ENCODE measurements at regions not wholly inside any gene's neighbourhood (a gene's known extent, or its start where the extent isn't known, plus 50 kb on each side); places are given as distances from the start of the nearest gene placed in this dataset.

- no peak for DNase-seq (ENCODE audit: low spot score)
Observed at GRCh38 chr10:128631801-128632241, 505.6 kb upstream of the MKI67 start.

GRCh38 chr10:128632694-128633093 is 506.5 kb upstream of the MKI67 start:
- DNase-seq (ENCODE audit: low spot score): no peak
- no peak for ATAC-seq

More at GRCh38 chr10:128631801-128632241, 505.6 kb upstream of the MKI67 start:
- no peak for ATAC-seq

GRCh38 chr10:128633864-128634540 is 507.8 kb upstream of the MKI67 start:
- no peak for ATAC-seq
- no peak for DNase-seq (ENCODE audit: low spot score)

GRCh38 chr10:128642023-128642422 is 515.8 kb upstream of the MKI67 start:
- DNase-seq (ENCODE audit: low spot score) (no peak), ATAC-seq (no peak)

GRCh38 chr10:128642502-128642901 is 516.3 kb upstream of the MKI67 start:
- ATAC-seq (no peak), DNase-seq (ENCODE audit: low spot score) (no peak)

- no peak for DNase-seq (ENCODE audit: low spot score)
- no peak for ATAC-seq
Observed at GRCh38 chr10:128643658-128644057, 517.4 kb upstream of the MKI67 start.

GRCh38 chr10:128645486-128645885 is 519.3 kb upstream of the MKI67 start:
- DNase-seq (ENCODE audit: low spot score): no peak
- no peak for ATAC-seq

GRCh38 chr10:128646956-128647355 is 520.7 kb upstream of the MKI67 start:
- DNase-seq (ENCODE audit: low spot score): no peak

GRCh38 chr10:128657548-128657947 is 531.3 kb upstream of the MKI67 start:
- ATAC-seq (no peak), DNase-seq (ENCODE audit: low spot score) (no peak)

More at GRCh38 chr10:128646956-128647355, 520.7 kb upstream of the MKI67 start:
- ATAC-seq: no peak

GRCh38 chr10:128660726-128661125 is 534.5 kb upstream of the MKI67 start:
- DNase-seq (ENCODE audit: low spot score) (no peak), ATAC-seq (no peak)

- ATAC-seq: no peak
- DNase-seq (ENCODE audit: low spot score): no peak
Observed at GRCh38 chr10:128661404-128662197, 535.4 kb upstream of the MKI67 start.

DNA sequence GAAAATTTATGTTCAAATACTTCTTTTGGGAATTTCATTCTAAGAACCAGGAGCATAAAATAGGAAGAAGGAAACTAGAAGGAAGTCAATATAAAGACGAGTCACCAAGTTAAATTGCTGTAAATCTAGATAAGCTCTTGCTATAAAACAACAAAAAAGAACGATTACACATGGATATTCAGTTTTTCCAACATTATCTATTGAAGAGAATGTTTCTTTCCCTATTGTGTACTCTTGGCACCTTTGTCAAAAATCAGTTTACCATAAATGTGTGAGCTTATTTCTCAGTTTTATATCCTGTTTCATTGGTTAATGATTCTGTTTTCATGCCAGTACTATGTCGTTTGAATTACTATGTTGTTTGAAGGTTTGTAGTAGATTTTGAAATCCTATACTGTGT is 536.3 kb upstream of the MKI67 start:
- DNase-seq (ENCODE audit: low spot score) (no peak), ATAC-seq (no peak)

DNA sequence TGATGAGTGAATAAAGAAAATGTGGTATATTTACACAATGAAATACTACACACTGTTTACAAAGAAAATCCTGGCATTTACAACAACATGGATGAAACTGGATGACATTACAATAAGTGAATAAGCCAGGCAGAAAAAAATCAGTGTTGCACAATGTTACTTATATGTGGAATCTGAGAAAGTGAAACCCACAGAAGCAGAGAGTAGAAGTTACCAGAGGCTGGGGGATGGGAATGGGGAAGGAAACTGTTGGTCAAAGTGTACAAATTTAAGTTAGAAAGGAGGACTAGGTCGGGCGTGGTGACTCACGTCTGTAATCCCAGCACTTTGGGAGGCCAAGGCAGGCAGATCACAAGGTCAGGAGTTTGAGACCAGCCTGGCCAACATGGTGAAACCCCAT is 538.5 kb upstream of the MKI67 start:
- no peak for ATAC-seq
- DNase-seq (ENCODE audit: low spot score): no peak

- ATAC-seq (no peak), DNase-seq (ENCODE audit: low spot score) (no peak)
Observed at GRCh38 chr10:128675405-128675804, 549.2 kb upstream of the MKI67 start.

DNA sequence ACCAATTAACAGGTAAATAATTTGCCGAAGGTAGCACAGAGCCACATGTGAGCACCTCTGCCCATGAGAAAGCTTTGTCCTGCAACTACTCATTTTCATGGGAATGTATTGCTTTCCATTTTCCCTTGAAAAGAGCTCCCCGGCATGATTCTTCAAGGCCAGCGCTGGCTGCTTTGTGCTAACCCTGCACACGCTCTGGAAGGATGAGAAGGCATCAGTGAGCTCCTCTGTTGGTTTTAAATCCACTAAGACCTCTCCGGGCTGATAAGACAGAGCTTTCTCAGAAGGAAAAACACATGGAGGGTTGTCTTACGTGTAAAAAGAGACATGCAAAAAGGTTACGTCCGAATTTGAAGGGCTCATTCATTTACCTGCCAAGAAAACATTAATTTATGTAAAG is 553.9 kb upstream of the MKI67 start:
- ATAC-seq: no peak
- no peak for DNase-seq (ENCODE audit: low spot score)

DNA sequence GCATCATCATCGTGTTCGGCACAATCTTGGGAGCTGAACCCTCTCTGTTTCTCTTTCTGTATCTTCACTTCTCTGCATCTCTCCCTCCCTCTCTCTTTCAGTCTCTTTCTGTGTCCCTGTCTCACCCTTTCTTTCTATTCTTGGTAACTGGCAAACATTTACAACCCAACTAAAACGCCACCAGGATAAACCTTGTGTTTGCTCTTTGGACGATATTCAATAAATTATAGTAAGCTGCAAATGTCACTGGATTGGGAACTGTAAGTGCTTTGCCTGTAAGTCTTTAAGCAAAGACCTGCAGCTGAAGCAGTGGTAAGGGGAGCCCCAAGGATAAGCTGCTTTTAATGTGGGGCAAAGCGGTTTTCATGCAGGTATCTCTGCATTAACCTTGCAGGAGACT is 558.0 kb upstream of the MKI67 start:
- ATAC-seq: no peak
- DNase-seq (ENCODE audit: low spot score): no peak

- DNase-seq (ENCODE audit: low spot score): no peak
- ATAC-seq: no peak
Observed at GRCh38 chr10:128686630-128687278, 560.5 kb upstream of the MKI67 start.

- DNase-seq (ENCODE audit: low spot score): no peak
- ATAC-seq: no peak
Observed at GRCh38 chr10:128687408-128687807, 561.2 kb upstream of the MKI67 start.

- no peak for DNase-seq (ENCODE audit: low spot score)
- ATAC-seq: no peak
Observed at GRCh38 chr10:128687927-128688549, 561.8 kb upstream of the MKI67 start.

DNA sequence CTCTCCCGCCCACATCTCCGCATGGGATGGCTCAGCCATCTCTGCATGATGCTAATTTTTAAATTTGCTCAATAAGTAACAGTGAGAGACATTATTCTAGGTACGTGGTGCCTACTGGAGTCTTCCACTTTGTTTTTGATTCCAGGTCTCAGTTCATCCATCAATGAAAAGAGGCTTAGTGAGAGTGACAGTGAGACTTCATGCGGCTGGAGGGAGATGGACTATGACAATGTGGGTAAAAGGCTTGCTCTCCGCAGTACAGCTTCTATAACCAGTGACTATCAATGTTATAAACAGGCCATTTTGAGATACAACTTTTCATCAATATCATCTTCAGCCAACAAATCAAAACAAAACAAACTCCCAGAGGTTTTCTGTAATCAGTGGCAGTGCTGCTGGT is 563.4 kb upstream of the MKI67 start:
- DNase-seq (ENCODE audit: low spot score) (no peak), ATAC-seq (no peak)

DNA sequence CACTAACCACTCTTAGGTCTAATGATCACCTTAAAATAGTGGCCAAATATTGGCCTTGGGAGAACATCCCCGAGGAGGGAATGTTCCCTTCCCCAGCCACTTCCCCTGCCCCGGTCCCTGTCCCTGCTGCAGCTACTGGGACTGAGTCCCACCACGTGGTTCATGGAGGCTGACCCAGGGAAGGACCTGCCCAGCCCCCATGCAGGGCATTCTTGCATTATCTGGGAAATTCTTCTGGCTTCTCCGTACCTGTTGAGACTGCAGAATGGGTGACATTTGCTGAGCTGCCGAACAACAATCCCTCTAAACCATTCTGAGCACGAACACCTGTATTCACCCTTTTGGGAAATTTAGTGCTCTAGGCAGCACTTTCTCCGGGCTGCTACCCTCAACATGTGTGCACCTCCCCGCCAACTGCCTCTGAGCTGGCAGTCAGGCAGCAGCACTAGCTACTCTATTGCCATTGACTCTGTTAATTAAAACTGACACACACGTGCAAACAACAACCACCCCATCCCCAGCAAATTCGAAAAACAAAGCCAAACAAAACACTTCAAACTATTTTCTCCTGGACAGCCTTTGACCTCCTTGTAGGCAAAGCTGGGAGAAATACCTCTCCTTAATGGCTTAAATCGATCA is 567.4 kb upstream of the MKI67 start:
- DNase-seq (ENCODE audit: low spot score) (no peak), ATAC-seq (no peak)
